ENCODE measurements at regions not wholly inside any gene's neighbourhood (a gene's known extent, or its start where the extent isn't known, plus 50 kb on each side); places are given as distances from the start of the nearest gene placed in this dataset.

GRCh38 chr5:51449026-51449425 is 65.8 kb downstream of the ISL1 start:
- Histone ChIP-seq H3K4me1 (no peaks in the 10 kb centered on the region), H3K9me3 (no peaks in the 10 kb centered on the region), H3K36me3 (no peaks in the 10 kb centered on the region), H3K4me3 (no peak overlapping the region), H3K27ac (no peak overlapping the region), H3K27me3 (no peaks in the 10 kb centered on the region)
- DNase-seq, result no peak
- ATAC-seq (ENCODE audit: low FRiP score in 2 of 2), result no peak
- TF ChIP-seq POLR2A (IDR thresholded peaks at IDR 0.05), result no peak
- no peak for TF ChIP-seq CTCF (IDR thresholded peaks at IDR 0.05)
- no peak for TF ChIP-seq POLR2AphosphoS5 (IDR thresholded peaks at IDR 0.05)

GRCh38 chr5:51452562-51452961 is 69.3 kb downstream of the ISL1 start:
- no peak for ATAC-seq (ENCODE audit: low FRiP score in 2 of 2)

GRCh38 chr5:51465165-51465564 is 81.9 kb downstream of the ISL1 start:
- DNase-seq, result no peak
- WGBS, 2 donors, result 23 to 25% methylated on average over 6 of the region's 6 CpGs

More at GRCh38 chr5:51452562-51452961, 69.3 kb downstream of the ISL1 start:
- 71 to 81% methylated on average over 3 of the region's 3 CpGs for WGBS, 2 donors
- H3K27me3 ChIP-seq, result no peaks in the 10 kb centered on the region
- DNase-seq, result no peak
- no peak overlapping the region for H3K4me3 ChIP-seq
- H3K27ac ChIP-seq, result no peak overlapping the region
- TF ChIP-seq EP300 (IDR thresholded peaks at IDR 0.05) (no peak), POLR2AphosphoS5 (IDR thresholded peaks at IDR 0.05) (no peak)
- H3K9me3 ChIP-seq, result no peaks in the 10 kb centered on the region
- no peaks in the 10 kb centered on the region for H3K4me1 ChIP-seq
- no peaks in the 10 kb centered on the region for H3K36me3 ChIP-seq

GRCh38 chr5:51466214-51466613 is 83.0 kb downstream of the ISL1 start:
- 71 to 88% methylated on average over 2 of the region's 2 CpGs for WGBS, 2 donors
- DNase-seq (no peak), ATAC-seq (ENCODE audit: low FRiP score in 2 of 2) (no peak)
- H3K27me3 ChIP-seq, result no peaks in the 10 kb centered on the region
- TF ChIP-seq POLR2A (IDR thresholded peaks at IDR 0.05) (no peak), CTCF (IDR thresholded peaks at IDR 0.05) (no peak), EP300 (IDR thresholded peaks at IDR 0.05) (no peak), POLR2AphosphoS5 (IDR thresholded peaks at IDR 0.05) (no peak)
- no peaks in the 10 kb centered on the region for H3K36me3 ChIP-seq
- H3K9me3 ChIP-seq, result no peaks in the 10 kb centered on the region
- no peaks in the 10 kb centered on the region for H3K4me1 ChIP-seq
- H3K27ac ChIP-seq, result no peak overlapping the region
- H3K4me3 ChIP-seq, result no peak overlapping the region

More at GRCh38 chr5:51465165-51465564, 81.9 kb downstream of the ISL1 start:
- Histone ChIP-seq H3K27me3 (no peaks in the 10 kb centered on the region), H3K36me3 (no peaks in the 10 kb centered on the region), H3K27ac (no peak overlapping the region), H3K4me3 (no peak overlapping the region), H3K4me1 (no peaks in the 10 kb centered on the region), H3K9me3 (no peaks in the 10 kb centered on the region)
- ATAC-seq (ENCODE audit: low FRiP score in 2 of 2), result no peak
- TF ChIP-seq POLR2A (IDR thresholded peaks at IDR 0.05) (no peak), EP300 (IDR thresholded peaks at IDR 0.05) (no peak), CTCF (IDR thresholded peaks at IDR 0.05) (no peak)

- no peak overlapping the region for H3K4me3 ChIP-seq
- whole genome bisulfite sequencing, 2 donors, result 36 to 49% methylated on average over 2 of the region's 2 CpGs
- no peak overlapping the region for H3K27ac ChIP-seq
- H3K27me3 ChIP-seq, result no peaks in the 10 kb centered on the region
- H3K4me1 ChIP-seq, result no peaks in the 10 kb centered on the region
- no peak for DNase-seq
- H3K36me3 ChIP-seq, result no peaks in the 10 kb centered on the region
- TF ChIP-seq POLR2A (IDR thresholded peaks at IDR 0.05) (no peak), EP300 (IDR thresholded peaks at IDR 0.05) (no peak), CTCF (IDR thresholded peaks at IDR 0.05) (no peak), POLR2AphosphoS5 (IDR thresholded peaks at IDR 0.05) (no peak)
- no peak for ATAC-seq (ENCODE audit: low FRiP score in 2 of 2)
- H3K9me3 ChIP-seq, result no peaks in the 10 kb centered on the region
These were observed 84.9 kb downstream of the ISL1 start for GRCh38 chr5:51468196-51468595.

All from upper lobe of left lung (tissue), 6 donors.